Cardiac fibroblast (primary cell): ENCODE measurements at regions not wholly inside any gene's neighbourhood (a gene's known extent, or its start where the extent isn't known, plus 50 kb on each side); places are given as distances from the start of the nearest gene placed in this dataset.
"Not testable (repeated sequence)": the region's sequence is repeated elsewhere in the genome, so short reads cannot be mapped to it uniquely, and the experiment has no call there.

Experiments used
- DNase-seq, 2 donors: peaks; one replicate each; pipeline versions ENCODE4 v3.0.0 to v3.0.0-alpha.2; 2010; ENCODE audit warnings: low read depth in 2 of 2
- H3K4me3 ChIP-seq, 2 donors: replicated peaks in 1 of 2; 1 replicate in 1 of 2; 2 replicates in 1 of 2; pipeline ENCODE4 v1.5.1; 2011; ENCODE audit warnings: low read depth in 2 of 2, low read length in 2 of 2, mild to moderate bottlenecking in 2 of 2, moderate library complexity in 1 of 2
- TF ChIP-seq, protein P1 (sequence below): IDR thresholded peaks from one replicate; pipeline ENCODE4 v1.5.1; 2011; ENCODE audit warnings: low read depth, mild to moderate bottlenecking, low read length, inconsistent platforms

DNA sequence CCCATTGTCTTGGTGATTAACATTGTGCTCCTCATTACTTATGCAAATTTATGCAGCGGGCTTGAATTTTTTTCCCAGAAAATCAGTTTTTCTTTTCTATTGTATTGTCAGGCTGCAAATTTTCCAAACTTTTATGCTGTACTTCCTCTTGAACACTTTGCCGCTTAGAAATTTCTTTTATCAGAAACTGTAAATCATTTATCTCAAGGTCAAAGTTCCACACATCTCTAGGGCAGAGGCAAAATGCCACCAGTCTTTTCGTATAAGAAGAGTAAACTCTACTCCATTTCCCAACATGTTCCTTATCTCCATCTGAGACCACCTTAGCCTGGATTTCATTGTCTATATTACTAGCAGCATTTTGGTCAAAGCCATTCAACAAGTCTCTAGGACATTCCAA lies 113.9 kb upstream of the OLFM3 start:
- TF ChIP-seq, protein P1, sequence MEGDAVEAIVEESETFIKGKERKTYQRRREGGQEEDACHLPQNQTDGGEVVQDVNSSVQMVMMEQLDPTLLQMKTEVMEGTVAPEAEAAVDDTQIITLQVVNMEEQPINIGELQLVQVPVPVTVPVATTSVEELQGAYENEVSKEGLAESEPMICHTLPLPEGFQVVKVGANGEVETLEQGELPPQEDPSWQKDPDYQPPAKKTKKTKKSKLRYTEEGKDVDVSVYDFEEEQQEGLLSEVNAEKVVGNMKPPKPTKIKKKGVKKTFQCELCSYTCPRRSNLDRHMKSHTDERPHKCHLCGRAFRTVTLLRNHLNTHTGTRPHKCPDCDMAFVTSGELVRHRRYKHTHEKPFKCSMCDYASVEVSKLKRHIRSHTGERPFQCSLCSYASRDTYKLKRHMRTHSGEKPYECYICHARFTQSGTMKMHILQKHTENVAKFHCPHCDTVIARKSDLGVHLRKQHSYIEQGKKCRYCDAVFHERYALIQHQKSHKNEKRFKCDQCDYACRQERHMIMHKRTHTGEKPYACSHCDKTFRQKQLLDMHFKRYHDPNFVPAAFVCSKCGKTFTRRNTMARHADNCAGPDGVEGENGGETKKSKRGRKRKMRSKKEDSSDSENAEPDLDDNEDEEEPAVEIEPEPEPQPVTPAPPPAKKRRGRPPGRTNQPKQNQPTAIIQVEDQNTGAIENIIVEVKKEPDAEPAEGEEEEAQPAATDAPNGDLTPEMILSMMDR: no peak
- H3K4me3 ChIP-seq: no peak overlapping the region
- no peak for DNase-seq

GRCh38 chr1:102109493-102109892 lies 112.8 kb upstream of the OLFM3 start:
- not testable (repeated sequence) for DNase-seq, H3K4me3 ChIP-seq

DNA sequence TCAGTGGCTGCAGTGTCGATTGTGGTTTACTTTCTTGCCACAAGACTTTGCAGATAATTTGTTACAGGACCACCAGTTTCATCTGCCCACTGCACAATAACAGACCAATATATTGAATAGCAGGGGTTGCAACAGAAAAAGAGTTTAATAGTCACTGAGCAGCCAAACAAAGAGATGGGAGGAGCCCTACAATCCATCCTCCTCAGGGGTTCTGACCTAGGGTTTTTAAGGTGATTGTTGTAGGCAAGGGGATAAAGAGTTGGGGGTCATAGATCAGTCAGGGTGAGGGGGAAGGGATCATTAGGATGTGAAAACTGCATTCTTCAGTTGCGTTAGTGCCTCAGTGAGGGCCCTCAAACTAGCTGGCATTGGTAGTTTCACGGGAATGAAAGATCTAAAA lies 110.7 kb upstream of the OLFM3 start:
- TF ChIP-seq, protein P1: no peak
- no peak overlapping the region for H3K4me3 ChIP-seq
- no peak for DNase-seq

DNA sequence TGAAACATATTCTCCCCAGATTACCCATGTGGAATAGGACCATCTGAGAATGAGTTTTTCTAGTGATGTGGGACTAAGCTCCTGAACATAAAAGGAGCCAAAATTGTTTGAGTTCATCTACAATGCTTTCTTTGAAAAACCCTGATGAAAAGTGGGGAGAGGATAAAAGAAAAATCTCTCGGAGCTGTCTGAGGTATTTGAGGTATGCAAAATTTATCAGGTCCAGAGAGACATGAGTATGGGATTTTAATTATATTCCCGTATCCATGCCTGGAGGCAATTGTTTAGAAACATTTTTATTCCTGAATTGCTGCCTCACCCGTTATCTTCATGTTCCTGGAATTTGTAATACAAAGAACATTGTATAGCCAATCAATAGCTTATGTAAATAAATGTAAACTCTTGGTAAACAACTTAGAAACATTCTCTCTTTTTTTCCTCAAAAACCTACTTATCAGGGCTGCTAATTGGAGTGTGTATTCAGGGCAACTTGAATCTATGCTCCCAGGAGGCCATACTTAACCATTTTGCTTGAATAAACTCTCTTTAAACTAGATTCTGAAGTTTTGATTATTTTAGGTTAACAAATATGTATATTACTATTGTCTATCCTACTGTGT lies 109.3 kb upstream of the OLFM3 start:
- no peak for DNase-seq
- TF ChIP-seq, protein P1: no peak
- no peak overlapping the region for H3K4me3 ChIP-seq

DNA sequence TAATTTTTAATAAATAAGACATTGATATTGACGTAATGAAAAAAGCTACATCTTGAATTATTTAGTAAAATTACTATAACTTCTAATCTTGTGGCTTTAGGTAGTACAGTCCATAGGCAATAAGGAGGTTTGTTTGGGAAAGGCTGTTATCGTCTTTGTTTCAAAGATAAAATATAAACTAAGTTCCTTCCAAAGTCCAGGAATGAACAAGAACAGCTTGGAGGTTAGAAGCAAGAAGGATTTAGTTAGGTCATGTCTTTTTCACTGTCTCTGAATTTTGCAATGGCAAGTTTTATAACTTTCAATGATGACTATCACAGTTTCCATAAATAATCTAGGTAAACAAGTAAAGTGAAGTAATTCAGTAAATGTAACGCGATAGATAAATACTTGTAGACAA lies 106.9 kb upstream of the OLFM3 start:
- H3K4me3 ChIP-seq: no peak overlapping the region
- TF ChIP-seq, protein P1: no peak
- no peak for DNase-seq

DNA sequence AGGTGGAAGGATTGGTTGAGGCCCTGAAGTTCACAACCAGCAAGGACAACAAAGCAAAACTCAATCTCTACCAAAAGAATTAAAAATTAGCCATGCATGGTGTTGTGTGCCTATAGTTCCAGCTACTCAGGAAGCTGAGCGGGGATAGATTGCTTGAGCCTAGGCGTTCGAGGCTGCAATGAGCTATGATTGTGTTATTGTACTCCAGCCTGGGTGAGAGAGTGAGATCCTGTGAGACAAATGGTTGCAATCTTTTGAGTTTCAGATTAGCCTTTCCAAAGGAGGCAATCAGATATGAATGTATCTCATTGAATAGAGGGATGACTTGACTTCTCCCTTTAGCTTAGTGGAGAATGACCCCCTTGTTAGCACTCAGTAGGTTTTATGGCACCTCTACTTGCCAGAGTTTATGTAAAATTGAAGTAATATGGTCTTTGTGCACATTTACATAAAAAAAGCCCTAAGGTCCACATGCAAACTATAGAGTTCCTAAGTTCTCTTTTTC lies 105.6 kb upstream of the OLFM3 start:
- TF ChIP-seq, protein P1: no peak
- DNase-seq: no peak
- H3K4me3 ChIP-seq: no peak overlapping the region

DNA sequence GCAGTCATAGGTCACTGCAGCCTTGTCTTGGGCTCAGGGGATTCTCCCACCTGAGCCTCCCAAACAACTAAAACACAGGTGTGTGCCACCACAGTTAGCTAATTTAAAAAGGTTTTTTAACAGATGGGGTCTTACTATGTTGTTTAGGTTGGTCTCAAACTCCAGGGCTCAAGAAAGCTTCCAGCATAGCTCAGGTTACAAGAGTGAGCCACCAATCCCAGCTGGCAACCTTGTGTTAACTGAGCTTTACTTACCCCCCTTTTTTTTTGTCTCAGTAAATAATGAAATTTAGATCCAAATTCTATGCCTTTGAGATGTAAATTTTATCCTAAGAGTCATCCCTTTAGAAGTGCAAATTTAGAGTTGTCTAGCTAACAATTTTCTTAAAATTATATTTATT lies 103.9 kb upstream of the OLFM3 start:
- TF ChIP-seq, protein P1: no peak
- no peak overlapping the region for H3K4me3 ChIP-seq
- no peak for DNase-seq
